Hematopoietic multipotent progenitor cell treated with erythropoietin and hydrocortisone succinate and interleukin-3 and kit ligand, for 4 days (in vitro differentiated cells): ENCODE measurements at regions not wholly inside any gene's neighbourhood (a gene's known extent, or its start where the extent isn't known, plus 50 kb on each side); places are given as distances from the start of the nearest gene placed in this dataset.
"Not testable (repeated sequence)": the region's sequence is repeated elsewhere in the genome, so short reads cannot be mapped to it uniquely, and the experiment has no call there.

Source experiments
- DNase-seq: peaks from one replicate; pipeline ENCODE4 v3.0.0-alpha.2; 2015

DNA sequence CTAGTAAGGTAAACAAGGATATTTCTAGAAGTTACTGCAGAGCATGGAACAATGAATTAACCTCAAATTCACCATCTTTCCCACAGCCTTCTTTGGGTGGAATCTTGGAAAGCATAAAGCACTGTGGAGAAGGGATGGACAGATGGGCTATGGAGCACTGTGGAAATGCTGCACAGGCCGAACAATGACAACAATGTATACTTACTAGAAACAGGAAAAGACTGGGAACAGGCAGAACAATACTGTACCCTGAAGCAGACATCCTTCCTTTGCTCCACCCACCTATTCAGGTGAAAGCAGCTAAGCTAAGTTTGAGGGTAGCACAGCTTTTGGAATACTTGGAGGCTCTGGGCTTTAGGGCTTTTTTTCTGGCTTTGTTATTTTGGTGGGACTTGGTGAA is 250.6 kb upstream of the KLF8 start:
- DNase-seq: no peak

DNA sequence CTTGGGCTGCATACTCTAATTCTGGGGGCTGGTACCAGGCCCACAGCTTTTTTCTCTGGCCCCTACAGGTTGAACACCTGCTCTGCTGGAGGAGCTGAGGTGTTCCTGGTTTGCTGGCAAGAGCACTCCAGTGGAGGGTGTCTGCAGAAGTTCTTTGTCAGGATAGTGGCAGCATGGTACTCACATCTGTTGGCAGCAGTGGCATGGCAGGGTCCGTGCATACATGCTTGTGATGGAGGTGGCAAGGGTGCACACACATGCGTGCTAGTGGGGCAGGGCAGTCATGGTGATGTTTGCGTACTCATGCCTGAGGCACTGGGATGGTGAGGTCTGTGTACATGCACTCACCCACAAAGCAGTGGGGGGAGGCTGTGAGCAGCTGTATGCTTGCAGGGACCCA is 235.5 kb upstream of the KLF8 start:
- DNase-seq: no peak

DNA sequence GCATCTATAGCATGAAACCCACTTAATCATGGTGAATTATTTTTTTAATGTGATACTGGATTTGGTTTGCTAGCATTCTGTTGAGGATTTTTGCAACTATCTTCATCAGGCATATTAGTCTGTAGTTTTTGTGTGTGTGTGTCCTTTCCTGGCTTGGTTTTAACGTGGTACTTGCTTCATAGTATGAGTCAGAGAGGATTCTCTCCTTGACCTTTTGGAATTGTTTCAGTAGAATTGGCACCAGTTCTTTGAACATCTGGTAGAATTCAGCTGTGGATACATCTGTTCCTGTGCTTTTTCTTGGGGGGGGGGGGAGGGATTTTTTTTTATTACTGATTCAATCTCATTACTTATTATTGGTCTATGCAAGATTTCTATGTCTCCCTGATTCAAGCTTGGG is 232.0 kb upstream of the KLF8 start:
- no peak for DNase-seq

DNA sequence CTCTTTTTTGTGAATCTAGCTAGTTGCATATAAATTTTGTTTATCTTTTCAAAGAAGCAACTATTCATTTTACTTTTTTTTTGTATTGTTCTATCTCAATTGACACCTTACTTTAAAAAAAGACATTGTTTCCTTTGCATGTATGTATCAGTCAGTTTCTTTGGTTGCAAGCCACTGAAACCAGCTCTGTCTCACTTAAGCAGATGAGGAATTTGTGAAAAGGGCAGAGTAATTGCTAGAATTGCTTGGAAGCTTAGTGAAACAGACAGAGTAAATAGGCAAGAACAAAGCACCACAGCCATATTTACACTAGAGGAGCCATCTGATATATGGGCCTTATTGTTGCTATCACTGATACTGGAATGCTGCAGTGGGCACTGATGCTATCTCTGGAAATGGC is 231.4 kb upstream of the KLF8 start:
- DNase-seq: no peak

DNA sequence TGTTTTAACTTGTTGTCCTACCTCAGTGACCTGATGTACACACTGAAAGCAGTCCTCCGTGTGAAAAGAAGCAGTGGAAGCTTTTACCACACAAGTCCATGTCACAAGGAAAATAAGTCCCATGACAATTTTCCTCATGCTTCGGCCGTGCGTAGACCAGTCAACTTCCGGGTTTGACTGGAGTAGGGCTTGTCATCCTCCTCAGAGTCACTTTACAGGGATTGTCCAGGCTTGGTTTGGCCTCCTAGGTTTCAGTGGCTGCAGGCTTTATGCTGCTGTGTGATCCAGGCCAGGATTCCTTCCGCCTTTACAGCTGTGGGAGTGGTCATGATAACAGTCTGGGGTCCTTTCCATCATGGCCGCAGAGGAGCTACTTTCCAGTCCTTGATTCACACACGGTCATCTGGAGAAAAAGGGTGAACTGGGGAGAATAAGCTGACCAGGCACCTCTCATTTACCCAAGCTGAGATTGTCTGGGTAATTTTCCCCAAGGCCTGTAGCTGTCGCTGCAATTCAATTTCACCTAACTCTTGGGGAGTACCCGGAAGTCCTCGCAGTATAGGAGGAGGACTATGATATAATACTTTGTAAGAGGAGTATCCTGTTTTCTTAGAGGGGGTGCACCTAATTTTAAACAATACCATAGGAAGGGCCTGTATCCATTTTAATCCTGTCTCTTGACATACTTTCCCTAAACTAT is 206.1 kb upstream of the KLF8 start:
- DNase-seq: no peak

DNA sequence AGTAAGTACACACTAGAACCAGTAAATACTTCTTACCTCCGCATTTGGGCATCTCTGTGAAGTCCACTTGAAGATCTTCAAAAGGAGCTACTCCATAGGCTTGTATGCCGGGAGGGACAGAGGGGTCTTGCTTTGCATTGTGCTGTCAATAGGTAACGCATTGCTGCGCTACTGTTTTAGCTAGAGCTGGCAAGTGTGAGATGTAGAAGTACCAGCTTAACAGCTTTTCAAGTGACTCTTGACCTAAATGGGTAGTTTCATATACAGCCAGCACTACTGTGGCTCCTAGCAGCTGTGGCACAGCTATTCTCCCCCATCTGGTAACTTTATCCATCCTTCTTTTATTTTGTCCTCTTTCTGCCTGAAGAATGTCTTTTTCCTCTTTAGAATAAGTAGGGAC is 205.3 kb upstream of the KLF8 start:
- DNase-seq: no peak

DNA sequence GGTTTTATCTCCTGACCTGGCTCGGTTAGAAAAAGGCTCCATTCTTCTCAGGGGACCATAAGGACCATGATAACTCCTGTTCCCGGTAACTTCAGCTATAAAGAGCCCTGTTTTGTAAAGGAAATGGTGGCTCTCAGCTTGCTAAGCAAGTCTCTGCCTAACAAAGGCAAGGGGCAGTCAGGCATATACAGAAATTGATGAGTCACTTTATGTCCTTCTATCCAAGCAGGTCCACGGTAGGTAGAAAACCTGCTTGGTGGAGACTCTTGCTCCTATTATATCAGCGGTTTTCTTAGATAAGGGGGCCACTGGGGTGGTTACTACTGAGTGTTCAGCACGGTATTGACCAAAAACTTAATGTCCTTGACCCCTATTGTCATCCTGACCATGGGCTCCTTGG is 203.0 kb upstream of the KLF8 start:
- no peak for DNase-seq

DNA sequence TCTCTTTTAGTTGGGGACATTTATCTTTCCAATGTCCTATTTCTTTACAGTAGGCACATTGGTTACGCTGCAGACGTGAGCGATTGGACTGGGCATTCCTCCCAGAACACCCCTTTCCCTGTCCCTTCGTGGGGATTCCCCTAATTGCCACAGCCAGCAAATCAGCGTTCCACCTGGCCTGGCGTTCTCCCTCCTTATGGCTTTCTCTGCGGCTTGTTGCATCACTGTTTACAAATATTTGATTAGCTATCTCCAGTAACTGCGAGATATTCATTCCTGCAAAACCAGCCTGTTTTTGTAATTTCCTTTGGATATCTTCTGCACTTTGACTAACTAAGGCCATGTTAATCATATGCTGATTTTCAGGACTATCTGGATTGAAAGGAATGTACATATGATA is 202.5 kb upstream of the KLF8 start:
- DNase-seq: no peak

DNA sequence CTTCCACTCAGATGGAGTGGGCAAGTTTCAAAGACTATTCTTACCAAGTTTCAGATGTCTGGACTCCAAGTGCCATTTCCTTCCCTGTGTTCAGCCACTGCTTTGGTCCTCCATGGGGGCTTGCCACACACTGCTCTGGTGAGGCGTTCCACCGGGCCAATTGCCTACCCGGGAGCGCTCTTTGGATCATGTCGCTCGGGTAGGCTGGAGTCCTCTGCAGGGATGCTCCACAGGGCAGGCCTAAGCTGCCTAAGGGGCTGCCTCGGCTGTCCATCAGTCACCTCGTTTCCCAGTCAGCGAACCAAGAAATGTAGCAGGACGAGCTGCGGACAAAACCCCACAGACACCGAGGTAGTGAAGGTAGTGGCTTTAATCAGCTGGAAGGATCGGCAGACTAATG is 200.7 kb upstream of the KLF8 start:
- no peak for DNase-seq

DNA sequence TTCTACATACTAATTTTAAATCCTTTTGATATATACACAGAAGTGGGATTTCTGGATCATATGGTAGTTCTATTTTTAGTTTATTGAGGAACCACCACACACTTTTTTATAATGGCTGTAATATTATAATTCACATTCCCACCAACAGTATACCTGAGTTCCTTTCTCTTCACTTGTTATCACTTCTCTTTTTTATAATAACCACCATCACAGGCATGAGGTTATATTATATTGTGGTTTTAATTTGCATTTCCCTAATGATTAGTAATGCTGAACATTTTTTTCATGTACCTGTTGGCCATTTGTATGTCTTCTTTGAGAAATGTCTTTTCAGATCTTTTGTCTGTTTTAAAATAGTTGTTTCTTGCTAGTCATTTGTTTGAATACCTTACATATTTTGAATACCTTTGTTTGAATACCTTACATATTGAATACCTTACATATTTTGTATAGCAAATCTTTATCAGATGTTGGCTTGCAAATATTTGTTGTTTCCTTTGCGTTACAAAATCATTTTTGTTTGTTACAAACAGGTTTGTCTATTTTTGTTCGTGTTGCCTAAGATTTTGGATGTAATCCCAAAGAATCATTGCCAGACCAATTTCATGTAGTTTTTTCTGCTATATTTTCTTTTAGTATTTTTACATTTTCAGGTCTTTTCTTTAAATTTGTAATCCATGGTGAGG is 198.5 kb upstream of the KLF8 start:
- DNase-seq: no peak

DNA sequence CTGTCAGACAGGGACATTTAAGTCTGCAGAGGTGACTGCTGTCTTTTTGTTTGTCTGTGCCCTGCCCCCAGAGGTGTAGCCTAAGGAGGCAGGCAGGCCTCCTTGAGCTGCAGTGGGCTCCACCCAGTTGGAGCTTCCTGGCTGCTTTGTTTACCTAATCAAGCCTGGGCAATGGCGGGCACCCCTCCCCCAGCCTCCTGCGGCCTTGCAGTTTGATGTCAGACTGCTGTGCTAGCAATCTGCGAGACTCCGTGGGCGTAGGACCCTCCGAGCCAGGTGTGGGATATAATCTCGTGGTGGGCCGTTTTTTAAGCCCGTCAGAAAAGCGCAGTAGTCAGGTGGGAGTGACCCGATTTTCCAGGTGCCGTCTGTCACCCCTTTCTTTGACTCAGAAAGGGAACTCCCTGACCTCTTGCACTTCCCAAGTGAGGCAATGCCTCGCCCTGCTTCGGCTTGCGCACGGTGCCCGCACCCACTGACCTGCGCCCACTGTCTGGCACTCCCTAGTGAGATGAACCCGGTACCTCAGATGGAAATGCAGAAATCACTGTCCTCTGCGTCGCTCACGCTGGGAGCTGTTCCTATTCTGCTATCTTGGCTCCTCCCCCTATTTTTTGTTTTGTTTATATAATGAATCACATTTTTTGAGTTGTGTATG is 179.4 kb upstream of the KLF8 start:
- DNase-seq: not testable (repeated sequence)

DNA sequence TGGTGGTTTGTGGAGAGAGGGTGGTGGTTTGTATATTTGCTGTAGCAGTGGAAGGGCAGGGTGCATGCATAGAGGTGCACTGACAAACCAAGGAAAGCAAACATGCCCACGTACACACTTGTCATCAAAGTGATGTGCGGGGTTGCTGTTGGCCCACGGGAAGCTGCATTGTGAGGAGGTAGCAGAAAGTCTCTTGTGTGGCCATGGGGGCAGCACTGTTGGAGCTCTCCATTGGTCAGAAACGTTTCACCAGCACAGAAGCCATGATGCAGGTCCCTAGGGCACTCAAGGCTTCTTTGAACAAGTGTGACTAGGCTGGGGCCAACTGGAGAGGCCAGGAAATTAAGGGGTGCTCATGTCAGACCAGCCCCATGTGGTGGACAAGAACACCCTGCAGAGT is 174.8 kb upstream of the KLF8 start:
- no peak for DNase-seq

DNA sequence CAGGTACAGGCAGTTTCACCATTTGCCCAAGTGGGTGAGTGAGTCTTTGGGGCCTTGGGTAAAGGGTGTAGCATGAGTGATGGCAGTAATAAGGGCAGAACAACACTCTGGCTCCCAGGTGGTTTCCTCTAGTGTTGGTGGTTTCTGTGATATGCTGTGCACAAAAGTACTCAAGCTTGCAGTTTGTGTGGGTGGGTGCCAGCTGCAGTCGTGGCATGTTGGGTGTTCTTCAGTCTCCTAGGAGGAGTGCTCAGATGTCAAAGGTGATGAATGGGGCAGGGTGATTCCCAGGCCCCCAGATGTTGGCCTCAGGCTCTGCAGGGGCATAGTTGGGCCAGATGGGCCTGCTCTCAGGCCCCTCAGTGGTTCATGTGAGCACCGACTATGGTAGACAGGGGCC is 166.1 kb upstream of the KLF8 start:
- no peak for DNase-seq

DNA sequence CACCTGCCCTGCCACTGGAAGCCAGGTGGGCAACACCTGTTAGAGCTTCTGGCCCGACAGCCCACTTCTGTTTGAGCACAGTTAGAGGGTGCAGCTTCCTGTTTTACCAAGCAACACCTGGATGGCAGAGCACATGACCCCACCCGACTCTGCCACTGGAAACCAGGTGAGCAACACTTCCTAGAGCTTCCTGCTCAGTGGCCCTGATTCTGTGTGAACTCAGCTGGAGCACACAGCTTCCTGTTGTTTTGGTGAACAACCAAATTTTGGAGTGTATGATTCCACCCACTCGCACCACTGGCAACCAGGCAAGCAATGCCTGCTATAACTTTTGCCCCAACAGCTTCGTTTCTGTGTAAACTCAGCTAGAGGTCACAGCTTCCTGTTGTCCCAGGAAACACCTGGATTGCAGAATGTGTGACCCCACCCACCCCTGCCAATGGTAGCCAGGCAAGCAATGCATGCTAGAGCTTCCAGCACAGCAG is 163.8 kb upstream of the KLF8 start:
- DNase-seq: no peak

DNA sequence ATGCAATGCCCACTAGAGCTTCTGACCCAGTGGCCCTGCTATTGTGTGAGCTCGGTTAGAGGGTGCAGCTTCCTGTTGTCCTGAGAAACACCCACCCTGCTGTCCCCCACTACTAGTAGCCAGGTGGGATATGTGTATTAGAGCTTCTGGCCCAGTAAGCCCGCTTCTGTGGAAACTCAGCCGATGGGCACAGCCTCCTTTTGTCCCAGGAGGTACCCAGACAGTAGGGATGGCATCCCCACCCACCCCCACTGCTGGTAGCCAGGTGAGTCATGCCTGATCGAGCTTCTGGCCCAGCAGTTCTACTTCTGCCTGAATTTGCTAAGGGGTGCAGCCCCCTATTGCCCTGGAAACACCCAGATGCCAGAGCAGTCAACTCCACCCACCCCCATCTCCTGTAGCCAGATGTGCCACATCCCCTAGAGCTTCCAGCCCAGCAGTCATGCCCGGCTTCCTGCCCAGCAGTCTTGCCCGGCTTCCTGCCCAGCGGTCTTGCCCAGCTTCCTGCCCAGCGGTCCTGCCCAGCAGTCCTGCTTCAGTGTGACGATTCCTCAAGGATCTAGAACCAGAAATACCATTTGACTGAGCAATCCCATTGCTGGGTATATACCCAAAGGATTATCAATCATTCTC is 162.7 kb upstream of the KLF8 start:
- DNase-seq: no peak

DNA sequence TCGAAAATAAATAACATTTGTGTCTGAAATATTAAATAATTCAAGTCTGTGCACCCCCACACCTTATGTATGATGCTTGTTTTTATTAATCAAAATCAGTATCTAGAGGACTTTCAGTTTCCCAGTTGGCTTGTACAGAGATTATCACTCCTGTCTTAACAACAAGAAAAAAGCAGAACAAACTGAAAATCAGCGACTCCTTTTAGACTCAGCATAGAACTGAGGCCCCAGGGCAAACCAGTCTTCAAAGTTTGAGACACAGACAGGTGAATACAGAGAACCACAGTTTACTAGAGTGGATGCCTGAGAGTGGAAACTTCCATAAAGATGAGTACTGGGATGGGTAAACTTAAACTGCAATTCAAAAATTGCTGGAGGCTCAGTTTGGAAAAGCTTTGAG is 142.8 kb upstream of the KLF8 start:
- no peak for DNase-seq

DNA sequence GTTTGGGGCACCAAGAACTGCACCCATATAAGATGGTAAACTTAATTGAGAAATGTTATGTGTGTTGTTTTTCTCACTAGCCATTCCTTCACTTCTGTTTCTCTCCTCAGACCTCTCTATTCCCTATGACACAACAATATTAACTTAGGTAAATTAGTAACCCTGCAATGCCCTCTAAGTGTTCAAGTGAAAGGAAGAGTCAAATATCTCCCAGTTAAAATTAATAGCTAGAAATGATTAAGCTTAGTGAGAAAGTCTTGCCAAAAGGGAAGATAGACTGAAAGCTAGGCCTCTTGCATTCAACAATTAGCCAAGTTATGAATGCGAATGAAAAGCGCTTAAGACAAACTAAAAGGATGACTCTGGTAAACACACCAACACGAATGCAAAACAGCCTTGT is 132.9 kb upstream of the KLF8 start:
- no peak for DNase-seq

DNA sequence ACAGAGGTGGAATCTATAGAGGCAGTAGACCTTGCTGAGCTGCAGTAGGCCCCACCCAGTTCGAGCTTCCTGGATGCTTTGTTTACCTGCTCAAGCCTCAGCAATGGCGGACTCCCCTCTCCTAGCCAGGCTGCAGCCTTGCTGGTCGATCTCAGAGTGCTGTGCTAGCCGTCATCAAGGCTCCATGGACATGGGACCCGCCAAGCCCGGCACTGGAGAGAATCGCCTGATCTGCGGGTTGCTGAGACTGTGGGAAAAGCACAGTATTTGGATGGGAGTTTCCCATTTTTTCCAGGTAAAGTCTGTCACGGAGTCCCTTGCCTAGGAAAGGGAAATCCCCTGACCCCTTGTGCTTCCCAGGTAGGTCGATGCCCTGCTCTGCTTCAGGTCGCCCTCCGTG is 124.8 kb upstream of the KLF8 start:
- DNase-seq: no peak

DNA sequence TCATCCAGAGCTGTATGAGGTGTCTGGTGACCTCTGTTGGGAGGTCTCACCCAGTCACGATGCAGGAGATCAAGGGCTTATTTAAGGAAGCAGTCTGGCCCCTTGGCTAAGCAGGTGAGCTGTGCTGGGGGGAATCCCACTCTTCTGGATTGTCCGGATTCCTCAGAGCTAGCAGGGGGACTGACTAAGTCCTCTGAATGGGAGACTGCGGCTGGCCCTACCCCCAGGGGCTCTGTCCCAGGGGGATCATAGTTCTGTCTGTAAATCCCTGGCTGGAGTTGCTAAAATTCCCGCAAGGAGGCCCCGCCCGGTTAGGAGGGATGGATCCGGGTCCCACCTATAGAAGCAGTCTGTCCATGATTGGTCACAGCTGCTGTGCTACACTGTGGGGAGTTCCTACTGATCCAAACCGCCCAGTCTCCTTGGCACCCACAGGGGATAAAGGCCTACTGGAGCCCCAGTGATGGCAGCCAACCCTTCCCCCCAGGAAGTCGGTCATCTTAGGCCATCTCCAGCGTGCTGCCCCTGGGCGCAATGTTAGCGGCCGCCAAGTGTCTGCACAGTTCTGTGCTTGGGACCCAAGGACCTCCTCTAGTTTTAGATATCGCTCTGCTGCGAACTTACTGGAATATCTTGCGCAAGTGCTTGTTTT is 118.2 kb upstream of the KLF8 start:
- no peak for DNase-seq

DNA sequence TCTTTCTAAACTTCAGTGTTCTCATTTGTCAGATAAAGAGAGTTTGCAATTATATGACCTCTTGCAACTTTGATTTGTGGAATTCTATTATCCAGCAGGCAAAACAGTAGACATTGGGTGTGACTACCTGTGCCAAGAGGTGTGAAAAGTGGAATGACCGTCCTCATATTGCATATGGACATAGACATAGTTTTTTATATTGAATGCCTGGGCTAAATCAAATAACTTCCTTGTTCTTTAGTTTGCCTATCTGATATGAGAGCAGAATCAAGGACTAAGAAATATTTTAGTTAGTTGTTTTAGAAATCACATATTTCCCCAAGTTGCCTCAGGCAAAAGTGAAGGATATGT is 117.7 kb upstream of the KLF8 start:
- DNase-seq: no peak

DNA sequence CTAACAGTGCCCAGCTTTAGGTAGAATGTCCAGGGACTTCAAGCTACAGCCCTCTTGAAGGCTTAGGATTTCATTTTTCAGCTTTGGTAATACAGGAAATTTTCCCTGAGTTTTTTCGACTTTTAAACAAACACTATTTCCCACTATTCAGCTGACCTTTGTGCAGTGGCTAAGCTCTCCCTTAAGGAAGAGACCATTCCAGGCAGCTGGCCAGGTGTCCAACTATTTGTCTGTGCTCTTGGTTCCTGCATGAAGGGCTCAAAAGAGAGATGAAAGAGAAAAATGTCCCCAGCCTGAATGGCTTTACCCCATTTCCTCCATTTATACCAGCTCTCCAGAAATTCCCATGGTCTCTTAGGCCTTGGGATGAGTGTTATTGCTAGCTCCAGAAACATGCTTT is 111.9 kb upstream of the KLF8 start:
- DNase-seq: no peak

DNA sequence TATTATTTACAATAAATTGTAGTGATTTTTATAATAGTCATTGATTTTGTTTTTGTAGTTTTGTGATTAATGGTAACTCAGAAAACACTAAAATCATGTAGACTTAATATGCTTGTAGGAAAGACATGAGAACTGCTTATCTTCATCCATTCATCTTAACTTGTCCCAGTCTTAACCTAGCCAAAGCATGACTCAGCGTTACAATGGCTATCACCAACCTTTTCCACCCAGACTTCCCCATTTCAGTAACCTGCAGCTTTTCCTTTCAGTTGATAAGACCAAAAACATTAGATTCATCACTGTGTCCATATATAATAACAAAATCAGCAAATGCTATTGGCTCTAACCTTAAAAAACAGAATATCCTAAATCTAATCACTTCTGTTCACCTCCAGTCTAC is 106.2 kb upstream of the KLF8 start:
- peak; percentile 45 for DNase-seq

DNA sequence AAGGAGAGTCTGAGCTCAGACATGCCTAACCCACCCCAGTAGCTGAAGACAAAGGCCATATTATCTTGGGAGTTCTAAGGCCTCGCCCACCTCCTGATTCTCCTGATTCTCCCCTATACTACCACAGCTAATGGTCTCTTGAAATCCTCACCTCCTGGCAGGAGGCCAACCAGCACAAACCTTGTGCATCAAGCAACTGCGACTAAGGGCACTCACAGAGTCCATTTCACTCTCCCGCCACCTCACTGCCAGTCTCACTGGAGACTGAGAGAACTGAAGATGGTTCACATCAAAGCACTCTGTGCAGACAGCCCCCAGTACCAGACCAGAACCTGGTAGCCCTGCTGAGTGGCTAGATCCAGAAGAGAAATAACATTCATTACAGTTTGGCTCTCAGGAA is 102.1 kb upstream of the KLF8 start:
- DNase-seq: no peak

DNA sequence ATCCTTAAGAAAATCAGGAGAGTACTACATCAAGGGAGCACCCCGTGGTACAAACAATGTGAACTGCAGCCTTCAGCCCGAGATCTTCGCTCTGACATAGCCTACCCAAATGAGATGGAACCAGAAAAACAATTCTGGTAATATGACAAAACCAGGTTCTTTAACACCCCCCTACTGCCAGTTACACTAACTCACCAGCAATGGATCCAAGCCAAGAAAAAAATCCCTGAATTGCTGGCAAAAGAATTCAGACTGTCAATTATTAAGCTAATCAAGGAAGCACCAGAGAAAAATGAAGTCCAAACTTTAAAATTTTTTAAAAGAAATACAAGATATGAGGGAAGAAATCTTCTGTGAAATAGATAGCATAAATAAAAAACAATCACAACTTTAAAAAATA is 101.7 kb upstream of the KLF8 start:
- DNase-seq: no peak
